Brain microvascular endothelial cell (primary cell): ENCODE measurements at regions not wholly inside any gene's neighbourhood (a gene's known extent, or its start where the extent isn't known, plus 50 kb on each side); places are given as distances from the start of the nearest gene placed in this dataset.
"Not testable (repeated sequence)": the region's sequence is repeated elsewhere in the genome, so short reads cannot be mapped to it uniquely, and the experiment has no call there.

Experiments
- DNase-seq: peaks from one replicate; pipeline ENCODE4 v3.0.0-alpha.2; 2020
- H3K27ac ChIP-seq: fragments of 250-450 bp; sonication (Bioruptor Pico); 2 replicates; pipeline ENCODE4 v1.5.1; 2020; ENCODE audit warnings: mild to moderate bottlenecking, moderate library complexity
- H3K27me3 ChIP-seq: fragments of 250-450 bp; sonication (Bioruptor Pico); replicated peaks from 2 replicates; pipeline ENCODE4 v1.5.1; 2020; ENCODE audit warnings: mild to moderate bottlenecking
- H3K36me3 ChIP-seq: fragments of 250-450 bp; sonication (Bioruptor Pico); replicated peaks from 2 replicates; pipeline ENCODE4 v1.5.1; 2020; ENCODE audit warnings: mild to moderate bottlenecking
- H3K4me3 ChIP-seq: 2 replicates; pipeline ENCODE4 v1.5.1; 2011; ENCODE audit warnings: low read depth, mild to moderate bottlenecking, control low read depth, low read length, moderate library complexity
- in situ Hi-C: cut with HindIII; loops from 2 replicates; pipeline ENCODE4 v1.10.0; 2017; ENCODE audit warnings: low sequenced_read_pairs, low pct_ligation_motif_present
- TF ChIP-seq, protein P1 (sequence below): IDR thresholded peaks from 2 replicates; pipeline ENCODE4 v1.5.1; 2011; ENCODE audit warnings: low read depth, mild to moderate bottlenecking, moderate library complexity, low read length, control low read depth, inconsistent platforms; ENCODE audit errors: missing control alignments

DNA sequence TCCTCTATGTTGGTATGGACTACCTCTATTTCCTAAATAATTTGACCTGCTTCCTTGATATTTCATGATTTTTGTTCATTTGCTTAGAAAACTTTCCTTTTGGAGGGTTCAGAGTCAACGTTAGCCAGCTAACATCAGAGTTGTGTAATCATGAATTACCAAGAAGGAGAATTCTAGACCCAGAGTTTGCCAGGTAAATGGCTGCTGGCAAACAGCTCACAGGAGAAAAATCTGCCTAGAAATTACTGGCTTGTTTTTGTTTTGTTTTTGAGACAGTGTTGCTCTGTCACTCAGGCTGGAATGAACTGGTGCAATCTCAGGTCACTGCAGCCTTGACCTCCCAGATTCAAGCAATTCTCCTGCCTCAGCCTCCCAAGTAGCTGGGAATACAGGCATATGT is 111.4 kb upstream of the SALL1 start:
- no peak overlapping the region for H3K27ac ChIP-seq
- TF ChIP-seq, protein P1, sequence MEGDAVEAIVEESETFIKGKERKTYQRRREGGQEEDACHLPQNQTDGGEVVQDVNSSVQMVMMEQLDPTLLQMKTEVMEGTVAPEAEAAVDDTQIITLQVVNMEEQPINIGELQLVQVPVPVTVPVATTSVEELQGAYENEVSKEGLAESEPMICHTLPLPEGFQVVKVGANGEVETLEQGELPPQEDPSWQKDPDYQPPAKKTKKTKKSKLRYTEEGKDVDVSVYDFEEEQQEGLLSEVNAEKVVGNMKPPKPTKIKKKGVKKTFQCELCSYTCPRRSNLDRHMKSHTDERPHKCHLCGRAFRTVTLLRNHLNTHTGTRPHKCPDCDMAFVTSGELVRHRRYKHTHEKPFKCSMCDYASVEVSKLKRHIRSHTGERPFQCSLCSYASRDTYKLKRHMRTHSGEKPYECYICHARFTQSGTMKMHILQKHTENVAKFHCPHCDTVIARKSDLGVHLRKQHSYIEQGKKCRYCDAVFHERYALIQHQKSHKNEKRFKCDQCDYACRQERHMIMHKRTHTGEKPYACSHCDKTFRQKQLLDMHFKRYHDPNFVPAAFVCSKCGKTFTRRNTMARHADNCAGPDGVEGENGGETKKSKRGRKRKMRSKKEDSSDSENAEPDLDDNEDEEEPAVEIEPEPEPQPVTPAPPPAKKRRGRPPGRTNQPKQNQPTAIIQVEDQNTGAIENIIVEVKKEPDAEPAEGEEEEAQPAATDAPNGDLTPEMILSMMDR: no peak
- H3K4me3 ChIP-seq: no peak overlapping the region
- in situ Hi-C loops: no loop called here
- no peaks in the 10 kb centered on the region for H3K27me3 ChIP-seq
- no peak for DNase-seq
- H3K36me3 ChIP-seq: no peaks in the 10 kb centered on the region

DNA sequence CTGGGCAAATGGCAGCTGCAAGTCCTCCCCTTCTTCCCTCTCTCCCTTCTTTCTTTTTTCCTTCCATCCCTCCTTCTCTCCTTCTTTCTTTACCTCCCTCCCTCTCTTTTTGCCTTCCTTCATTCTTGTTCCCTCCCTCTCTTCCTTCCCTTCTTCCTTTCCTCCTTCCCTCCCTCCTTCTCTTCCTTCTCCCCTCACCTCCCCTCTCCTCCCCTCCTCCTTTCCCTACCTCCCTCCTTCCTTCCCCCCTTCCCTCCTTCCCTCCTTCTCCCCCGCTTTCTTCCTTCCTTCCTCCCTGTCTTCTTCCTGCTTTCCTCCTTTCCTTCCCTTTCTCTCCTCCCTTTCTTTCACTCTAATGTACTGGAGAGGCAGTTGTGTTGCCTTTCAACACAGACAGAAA is 110.8 kb upstream of the SALL1 start:
- TF ChIP-seq, protein P1: no peak
- DNase-seq: no peak
- H3K36me3 ChIP-seq: no peaks in the 10 kb centered on the region
- no peak overlapping the region for H3K27ac ChIP-seq
- H3K27me3 ChIP-seq: no peaks in the 10 kb centered on the region
- no peak overlapping the region for H3K4me3 ChIP-seq
- in situ Hi-C loops: no loop called here

DNA sequence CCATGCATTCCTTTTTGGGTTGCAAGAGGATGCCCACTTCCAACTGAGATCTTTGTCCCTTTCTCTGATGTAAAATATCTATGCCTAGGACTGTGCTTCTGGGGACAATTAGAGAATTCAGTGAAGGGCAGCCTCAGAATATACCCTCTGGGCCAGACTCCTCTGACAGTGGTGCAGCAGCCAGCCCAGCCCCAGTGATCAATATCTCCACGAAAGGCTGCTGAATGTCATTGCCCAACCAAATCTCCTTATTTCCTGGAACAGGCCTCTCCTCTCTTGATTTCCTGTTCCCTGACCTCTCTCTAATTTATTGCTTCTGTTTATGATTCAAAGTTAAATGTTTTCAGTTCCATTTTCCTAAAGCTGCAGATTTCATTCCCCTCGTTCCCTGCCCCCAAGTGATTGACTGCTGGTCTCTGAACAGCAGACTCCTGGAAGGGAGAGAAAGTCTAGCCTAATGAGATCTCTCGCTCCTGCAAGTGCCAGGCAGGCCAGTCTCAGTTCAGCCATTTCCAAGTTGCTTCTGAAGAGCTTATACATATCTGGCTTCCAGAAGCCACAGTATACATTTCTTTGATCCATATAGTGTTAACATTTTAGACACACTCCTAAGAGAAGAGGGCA is 104.4 kb upstream of the SALL1 start:
- no peak overlapping the region for H3K27ac ChIP-seq
- H3K27me3 ChIP-seq: no peaks in the 10 kb centered on the region
- H3K36me3 ChIP-seq: no peaks in the 10 kb centered on the region
- no peak overlapping the region for H3K4me3 ChIP-seq
- in situ Hi-C loops: no loop called here
- no peak for DNase-seq
- TF ChIP-seq, protein P1: no peak

DNA sequence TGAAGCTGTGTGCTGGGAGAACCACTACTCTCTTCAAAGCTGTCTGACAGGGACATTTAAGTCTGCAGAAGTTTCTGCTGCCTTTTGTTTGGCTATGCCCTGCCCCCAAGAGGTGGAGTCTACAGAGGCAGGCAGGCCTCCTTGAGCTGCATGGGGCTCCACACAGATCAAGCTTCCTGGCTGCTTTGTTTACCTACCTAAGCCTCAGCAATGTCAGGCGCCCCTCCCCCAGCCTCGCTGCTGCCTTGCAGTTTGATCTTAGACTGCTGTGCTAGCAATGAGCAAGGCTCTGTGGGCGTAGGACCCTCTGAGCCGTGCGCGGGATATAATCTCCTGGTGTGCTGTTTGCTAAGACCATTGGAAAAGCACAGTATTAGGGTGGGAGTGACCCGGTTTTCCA is 103.3 kb upstream of the SALL1 start:
- in situ Hi-C loops, H3K27me3 ChIP-seq, H3K4me3 ChIP-seq, H3K27ac ChIP-seq, DNase-seq, H3K36me3 ChIP-seq: not testable (repeated sequence)

DNA sequence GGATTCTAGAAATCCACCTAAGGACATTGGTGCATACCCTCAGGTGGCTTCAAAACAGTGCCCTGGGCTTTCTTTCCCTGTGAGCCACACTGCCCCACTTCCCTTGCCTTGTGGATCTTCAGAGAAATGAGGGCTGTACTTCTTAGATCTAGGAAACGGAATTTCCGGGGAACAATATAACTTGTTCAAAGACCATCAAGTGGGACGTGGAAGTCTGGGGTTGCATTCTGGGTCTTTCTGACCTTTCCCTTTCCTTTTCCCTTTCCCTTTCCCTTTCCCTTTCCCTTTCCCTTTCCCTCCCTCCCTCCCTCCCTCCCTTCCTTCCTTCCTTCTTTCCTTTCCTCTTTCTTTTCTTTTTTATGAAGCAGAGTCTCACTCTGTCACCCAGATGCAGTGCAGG is 97.1 kb upstream of the SALL1 start:
- in situ Hi-C loops: no loop called here
- no peak for DNase-seq
- H3K27me3 ChIP-seq: no peaks in the 10 kb centered on the region
- no peaks in the 10 kb centered on the region for H3K36me3 ChIP-seq
- TF ChIP-seq, protein P1: no peak
- no peak overlapping the region for H3K27ac ChIP-seq
- H3K4me3 ChIP-seq: no peak overlapping the region

DNA sequence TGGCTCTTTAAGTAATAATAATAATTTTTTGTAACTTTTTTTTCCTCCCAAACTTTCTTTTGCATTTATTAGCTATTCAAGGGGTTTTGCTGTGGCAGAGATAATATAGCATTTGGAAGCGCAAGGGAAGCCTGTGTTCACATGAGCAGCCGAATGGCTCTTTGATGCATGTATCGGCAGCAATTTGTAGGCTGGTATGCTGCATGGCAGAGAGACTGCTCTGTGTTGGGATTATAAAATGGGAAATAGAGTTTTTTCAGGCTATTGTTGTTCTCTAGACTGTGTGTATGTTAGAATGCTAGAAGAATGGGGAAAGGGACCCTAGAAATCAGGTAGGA is 94.6 kb upstream of the SALL1 start:
- TF ChIP-seq, protein P1: no peak
- in situ Hi-C loops: no loop called here

More for the DNA sequence above, 94.6 kb upstream of the SALL1 start:
- no peaks in the 10 kb centered on the region for H3K27me3 ChIP-seq
- H3K27ac ChIP-seq: no peak overlapping the region
- no peak for DNase-seq
- no peak overlapping the region for H3K4me3 ChIP-seq
- H3K36me3 ChIP-seq: no peaks in the 10 kb centered on the region
